SK-N-SH treated with all-trans-retinoic acid at 6 μM for 48 hours (cell line): ENCODE measurements at regions not wholly inside any gene's neighbourhood (a gene's known extent, or its start where the extent isn't known, plus 50 kb on each side); places are given as distances from the start of the nearest gene placed in this dataset.

Experiments
- ATAC-seq: fragments of 200-7000 bp; cut with Tn5 transposase; 3 replicates; pipeline ENCODE4 v1.9.1; 2020; ENCODE audit warnings: mild to moderate bottlenecking, moderate library complexity
- BACH2 ChIP-seq: fragments of 250-450 bp; sonication (Bioruptor Pico); IDR thresholded peaks from 2 replicates; pipeline ENCODE4 v1.9.0; 2021; ENCODE audit warnings: mild to moderate bottlenecking, borderline replicate concordance
- CREB5 ChIP-seq: fragments of 250-450 bp; sonication (Bioruptor Pico); IDR thresholded peaks from 2 replicates; pipeline ENCODE4 v1.5.1; 2020; ENCODE audit warnings: low read depth, mild to moderate bottlenecking, moderate library complexity
- CSDC2 ChIP-seq: fragments of 250-450 bp; sonication (Bioruptor Pico); IDR thresholded peaks from 2 replicates; pipeline ENCODE4 v1.5.0; 2020; ENCODE audit warnings: mild to moderate bottlenecking, moderate library complexity
- CSRNP3 ChIP-seq: fragments of 250-450 bp; sonication (Bioruptor Pico); IDR thresholded peaks from 2 replicates; pipeline ENCODE4 v1.5.1; 2021; ENCODE audit warnings: mild to moderate bottlenecking, moderate library complexity
- ESRRG ChIP-seq: fragments of 250-450 bp; sonication (Bioruptor Pico); IDR thresholded peaks from 2 replicates; pipeline ENCODE4 v1.6.1; 2021; ENCODE audit warnings: mild to moderate bottlenecking
- GLIS3 ChIP-seq: fragments of 250-450 bp; sonication (Bioruptor Pico); IDR thresholded peaks from 2 replicates; pipeline ENCODE4 v1.5.0; 2020; ENCODE audit warnings: mild to moderate bottlenecking, moderate library complexity
- ISL1 ChIP-seq: fragments of 250-450 bp; sonication (Bioruptor Pico); IDR thresholded peaks from 2 replicates; pipeline ENCODE4 v2.1.2; 2022; ENCODE audit warnings: mild to moderate bottlenecking, moderate library complexity
- OSR1 ChIP-seq: fragments of 250-450 bp; sonication (Bioruptor Pico); IDR thresholded peaks from 2 replicates; pipeline ENCODE4 v1.8.0; 2022; ENCODE audit warnings: moderate library complexity, mild to moderate bottlenecking, inconsistent platforms
- PPARA ChIP-seq: fragments of 250-450 bp; sonication (Bioruptor Pico); IDR thresholded peaks from 2 replicates; pipeline ENCODE4 v1.5.0; 2020; ENCODE audit warnings: mild to moderate bottlenecking, borderline replicate concordance
- RARB ChIP-seq: fragments of 250-450 bp; sonication (Bioruptor Pico); IDR thresholded peaks from 2 replicates; pipeline ENCODE4 v1.8.0; 2021; ENCODE audit warnings: mild to moderate bottlenecking, moderate library complexity
- SNAI2 ChIP-seq: fragments of 250-450 bp; sonication (Bioruptor Pico); IDR thresholded peaks from 2 replicates; pipeline ENCODE4 v1.5.0; 2020; ENCODE audit warnings: mild to moderate bottlenecking, moderate library complexity
- TCF4 ChIP-seq: fragments of 250-450 bp; sonication (Bioruptor Pico); IDR thresholded peaks from 2 replicates; pipeline ENCODE4 v1.8.0; 2021; ENCODE audit warnings: mild to moderate bottlenecking, moderate library complexity, borderline replicate concordance
- TOX ChIP-seq: fragments of 250-450 bp; sonication (Bioruptor Pico); IDR thresholded peaks from 2 replicates; pipeline ENCODE4 v1.8.0; 2021; ENCODE audit warnings: mild to moderate bottlenecking, moderate library complexity, borderline replicate concordance
- TSHZ2 ChIP-seq: fragments of 250-450 bp; sonication (Bioruptor Pico); IDR thresholded peaks from 2 replicates; pipeline ENCODE4 v1.5.0; 2020; ENCODE audit warnings: mild to moderate bottlenecking, moderate library complexity
- ZC3H10 ChIP-seq: fragments of 250-450 bp; sonication (Bioruptor Pico); IDR thresholded peaks from 2 replicates; pipeline ENCODE4 v1.5.1; 2021; ENCODE audit warnings: mild to moderate bottlenecking, moderate library complexity
- ZFP3 ChIP-seq: fragments of 250-450 bp; sonication (Bioruptor Pico); IDR thresholded peaks from 2 replicates; pipeline ENCODE4 v1.5.0; 2020; ENCODE audit warnings: mild to moderate bottlenecking, moderate library complexity
- ZFP30 ChIP-seq: fragments of 450-650 bp; formaldehyde crosslinking; IDR thresholded peaks from 2 replicates; pipeline ENCODE4 v1.5.0; 2022; ENCODE audit warnings: mild to moderate bottlenecking, moderate library complexity
- ZNF565 ChIP-seq: fragments of 450-650 bp; formaldehyde crosslinking; conservative IDR thresholded peaks from 2 replicates; pipeline ENCODE4 v1.5.0; 2020; ENCODE audit warnings: low read depth, mild to moderate bottlenecking, moderate library complexity
- ZNF70 ChIP-seq: fragments of 450-650 bp; formaldehyde crosslinking; IDR thresholded peaks from 2 replicates; pipeline ENCODE4 v1.5.0; 2020; ENCODE audit warnings: mild to moderate bottlenecking, moderate library complexity
- ZNF8 ChIP-seq: fragments of 450-650 bp; formaldehyde crosslinking; IDR thresholded peaks from 2 replicates; pipeline ENCODE4 v1.5.0; 2020; ENCODE audit warnings: mild to moderate bottlenecking, moderate library complexity
- TF ChIP-seq, protein P1 (sequence below): fragments of 250-450 bp; sonication (Bioruptor Pico); IDR thresholded peaks from 2 replicates; pipeline ENCODE4 v1.8.0; 2020; ENCODE audit warnings: mild to moderate bottlenecking, moderate library complexity, borderline replicate concordance

GRCh38 chr15:53009093-53009492 lies 219.0 kb upstream of the ONECUT1 start:
- TF ChIP-seq TCF4 (CRISPR knock-in tag) = no peak
- TF ChIP-seq, all 23 proteins: peak for 0
- no peak for ATAC-seq

DNA sequence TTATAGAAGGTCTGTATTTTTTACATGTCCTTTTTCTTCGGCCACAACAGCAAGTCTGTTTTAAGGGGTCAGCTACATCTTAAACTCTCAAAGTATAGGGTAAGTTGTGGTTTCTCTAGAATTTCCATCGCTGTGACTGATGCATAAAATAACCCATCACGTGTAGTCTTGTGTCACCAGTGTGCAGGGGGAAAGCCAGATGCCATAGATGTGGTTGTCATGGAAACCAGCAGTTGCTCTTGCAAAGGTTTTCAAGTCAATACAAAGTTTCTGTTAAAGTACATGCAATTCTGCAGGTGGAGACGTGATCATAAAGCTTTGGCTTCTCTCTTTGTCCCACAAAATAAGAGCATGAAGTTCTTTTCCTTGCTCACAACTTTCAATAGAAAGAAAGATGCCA lies 210.3 kb upstream of the ONECUT1 start:
- no peak for ATAC-seq
- TF ChIP-seq ZNF70 (CRISPR knock-in tag) (no peak), ZNF8 (CRISPR knock-in tag) (no peak)

DNA sequence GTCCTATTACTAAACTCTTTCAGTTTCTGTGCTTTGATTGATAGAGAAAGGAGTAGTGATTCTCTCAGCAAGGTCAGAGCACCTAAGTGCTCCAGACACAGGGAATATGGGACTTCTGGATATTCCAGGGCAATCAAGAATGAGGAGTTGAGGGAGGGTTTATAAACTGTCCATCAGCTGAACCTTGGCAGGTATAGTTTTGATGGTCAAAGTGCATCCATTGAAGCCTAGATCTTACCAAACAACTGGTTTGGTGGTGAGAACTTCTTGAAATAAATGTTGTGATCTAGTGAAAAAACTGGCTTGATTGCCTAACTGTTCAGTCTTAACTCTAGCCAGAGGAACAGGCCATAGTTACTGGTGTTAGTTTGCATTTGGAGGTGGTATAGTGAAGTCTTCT lies 207.0 kb upstream of the ONECUT1 start:
- no peak for ATAC-seq
- TF ChIP-seq CSDC2 (no peak), TSHZ2 (no peak), SNAI2 (CRISPR knock-in tag) (no peak), ZNF565 (CRISPR knock-in tag) (no peak), ISL1 (no peak)

GRCh38 chr15:52994290-52994689 lies 204.2 kb upstream of the ONECUT1 start:
- ATAC-seq = no peak
- TF ChIP-seq, protein P1, sequence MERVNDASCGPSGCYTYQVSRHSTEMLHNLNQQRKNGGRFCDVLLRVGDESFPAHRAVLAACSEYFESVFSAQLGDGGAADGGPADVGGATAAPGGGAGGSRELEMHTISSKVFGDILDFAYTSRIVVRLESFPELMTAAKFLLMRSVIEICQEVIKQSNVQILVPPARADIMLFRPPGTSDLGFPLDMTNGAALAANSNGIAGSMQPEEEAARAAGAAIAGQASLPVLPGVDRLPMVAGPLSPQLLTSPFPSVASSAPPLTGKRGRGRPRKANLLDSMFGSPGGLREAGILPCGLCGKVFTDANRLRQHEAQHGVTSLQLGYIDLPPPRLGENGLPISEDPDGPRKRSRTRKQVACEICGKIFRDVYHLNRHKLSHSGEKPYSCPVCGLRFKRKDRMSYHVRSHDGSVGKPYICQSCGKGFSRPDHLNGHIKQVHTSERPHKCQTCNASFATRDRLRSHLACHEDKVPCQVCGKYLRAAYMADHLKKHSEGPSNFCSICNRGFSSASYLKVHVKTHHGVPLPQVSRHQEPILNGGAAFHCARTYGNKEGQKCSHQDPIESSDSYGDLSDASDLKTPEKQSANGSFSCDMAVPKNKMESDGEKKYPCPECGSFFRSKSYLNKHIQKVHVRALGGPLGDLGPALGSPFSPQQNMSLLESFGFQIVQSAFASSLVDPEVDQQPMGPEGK (CRISPR knock-in tag) = no peak
- TF ChIP-seq ZC3H10 (CRISPR knock-in tag) (no peak), ZFP3 (CRISPR knock-in tag) (no peak), ISL1 (no peak), CSRNP3 (CRISPR knock-in tag) (no peak), PPARA (CRISPR knock-in tag) (no peak), ZFP30 (CRISPR knock-in tag) (no peak), CREB5 (no peak), SNAI2 (CRISPR knock-in tag) (no peak), OSR1 (CRISPR knock-in tag) (no peak), BACH2 (CRISPR knock-in tag) (no peak), ESRRG (CRISPR knock-in tag) (no peak), CSDC2 (no peak), GLIS3 (CRISPR knock-in tag) (no peak), TOX (CRISPR knock-in tag) (no peak), RARB (CRISPR knock-in tag) (no peak), TSHZ2 (no peak), TCF4 (CRISPR knock-in tag) (no peak), ZNF565 (CRISPR knock-in tag) (no peak)
